IPS-15b (cell line): ENCODE measurements at regions not wholly inside any gene's neighbourhood (a gene's known extent, or its start where the extent isn't known, plus 50 kb on each side); places are given as distances from the start of the nearest gene placed in this dataset.

Experiments
- H3K27me3 ChIP-seq: one replicate; pipeline ENCODE4 v1.6.1; 2013; ENCODE audit warnings: low read length; ENCODE audit not compliant: control insufficient read depth, insufficient read depth
- H3K36me3 ChIP-seq: one replicate; pipeline ENCODE4 v1.6.1; 2013; ENCODE audit warnings: low read length; ENCODE audit not compliant: control insufficient read depth, insufficient read depth
- H3K4me1 ChIP-seq: one replicate; pipeline ENCODE4 v1.6.1; 2013; ENCODE audit warnings: mild to moderate bottlenecking, low read length; ENCODE audit not compliant: control insufficient read depth, insufficient read depth
- H3K4me3 ChIP-seq: one replicate; pipeline ENCODE4 v1.5.1; 2013; ENCODE audit warnings: low read depth, low read length
- H3K9ac ChIP-seq: one replicate; pipeline ENCODE4 v1.6.1; 2013; ENCODE audit warnings: low read depth, mild to moderate bottlenecking, low read length
- H3K9me3 ChIP-seq: one replicate; pipeline ENCODE4 v1.6.1; 2013; ENCODE audit warnings: mild to moderate bottlenecking, low read length; ENCODE audit not compliant: control insufficient read depth, insufficient read depth

DNA sequence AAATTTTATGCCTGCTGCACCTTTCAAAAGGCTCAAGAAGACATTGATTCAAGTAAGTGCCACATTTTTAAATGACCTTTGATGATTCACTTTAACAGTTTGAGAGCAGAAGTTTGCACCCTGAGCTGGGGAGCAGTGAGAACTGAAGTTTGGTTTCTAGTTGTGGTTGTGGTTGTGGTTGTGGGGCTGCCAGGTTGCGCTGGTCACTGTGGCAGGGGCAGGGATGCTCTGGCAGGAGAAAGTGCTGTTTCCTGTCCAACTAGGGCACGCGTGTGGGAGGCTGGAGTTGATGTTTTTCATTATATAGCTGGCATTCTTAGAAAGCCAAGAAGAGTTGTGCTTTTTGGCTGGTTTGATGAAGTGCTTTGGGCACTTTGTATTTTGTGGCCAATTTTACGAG, 339.7 kb upstream of the NR2F2 start:
- H3K9ac ChIP-seq, result no peak overlapping the region
- H3K9me3 ChIP-seq, result no peaks in the 10 kb centered on the region
- no peaks in the 10 kb centered on the region for H3K36me3 ChIP-seq
- peaks cover 3% of the 10 kb centered on the region for H3K4me1 ChIP-seq
- no peak overlapping the region for H3K4me3 ChIP-seq
- no peaks in the 10 kb centered on the region for H3K27me3 ChIP-seq

DNA sequence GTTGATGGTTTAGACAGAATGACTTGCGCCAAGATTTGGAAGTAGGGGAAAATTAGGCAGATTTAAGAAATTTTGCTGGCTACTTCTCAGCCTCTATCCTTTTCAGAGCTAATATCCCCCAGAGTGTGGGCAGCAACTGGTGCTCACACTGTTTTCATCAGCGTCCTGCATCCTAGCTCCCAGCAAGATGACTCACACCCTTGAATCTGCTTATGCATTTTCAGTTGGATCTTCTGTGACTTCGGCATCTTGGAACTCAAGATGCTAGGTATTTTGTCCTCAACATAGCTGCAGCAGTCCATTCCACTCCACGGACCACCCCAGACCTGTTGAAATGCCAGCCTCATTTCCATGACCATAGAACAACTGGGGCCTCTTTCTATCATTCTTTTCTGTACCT, 336.1 kb upstream of the NR2F2 start:
- no peaks in the 10 kb centered on the region for H3K4me1 ChIP-seq
- H3K27me3 ChIP-seq, result no peaks in the 10 kb centered on the region

DNA sequence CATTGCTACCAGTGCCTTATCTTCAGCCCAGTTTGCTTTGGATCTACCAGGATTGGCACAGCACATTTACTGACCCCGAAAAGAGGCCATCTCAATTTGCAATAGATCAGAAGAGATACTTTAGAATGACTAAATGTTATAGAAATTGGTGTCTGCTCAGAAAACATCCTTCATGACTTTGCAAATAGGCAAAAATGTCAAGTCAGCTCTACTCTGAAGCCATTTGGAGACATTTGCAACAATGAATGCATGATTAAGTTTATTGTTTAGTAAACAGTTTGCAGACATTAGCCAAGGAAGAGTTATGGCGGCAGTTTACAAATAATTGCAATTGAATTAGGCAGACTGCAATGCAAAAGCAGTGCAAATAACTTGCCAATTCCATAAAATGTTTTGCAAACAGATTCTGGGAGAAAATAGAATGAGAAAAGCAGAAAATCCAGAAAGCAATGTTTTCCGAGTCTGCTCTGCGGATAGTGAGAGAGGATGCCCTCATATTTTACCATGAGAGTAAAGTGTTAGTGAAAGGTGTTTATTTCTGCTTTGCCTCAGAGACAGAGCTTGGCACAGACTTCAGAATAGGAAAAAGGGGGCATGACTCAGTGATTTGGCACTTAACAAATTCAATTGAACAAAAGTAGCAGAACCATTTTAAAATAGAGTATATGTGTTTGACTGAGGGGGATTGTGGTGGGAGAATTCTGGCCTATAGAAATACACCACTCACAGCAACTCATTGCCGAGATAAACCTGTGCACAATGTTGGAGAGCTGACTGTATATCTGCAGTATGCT, 334.9 kb upstream of the NR2F2 start:
- Histone ChIP-seq H3K4me1 (no peaks in the 10 kb centered on the region), H3K9ac (no peak overlapping the region), H3K9me3 (no peaks in the 10 kb centered on the region), H3K36me3 (no peaks in the 10 kb centered on the region), H3K27me3 (no peaks in the 10 kb centered on the region), H3K4me3 (no peak overlapping the region)

More for the DNA sequence above, 336.1 kb upstream of the NR2F2 start:
- H3K4me3 ChIP-seq, result no peak overlapping the region
- no peaks in the 10 kb centered on the region for H3K36me3 ChIP-seq
- H3K9ac ChIP-seq, result no peak overlapping the region
- H3K9me3 ChIP-seq, result no peaks in the 10 kb centered on the region

DNA sequence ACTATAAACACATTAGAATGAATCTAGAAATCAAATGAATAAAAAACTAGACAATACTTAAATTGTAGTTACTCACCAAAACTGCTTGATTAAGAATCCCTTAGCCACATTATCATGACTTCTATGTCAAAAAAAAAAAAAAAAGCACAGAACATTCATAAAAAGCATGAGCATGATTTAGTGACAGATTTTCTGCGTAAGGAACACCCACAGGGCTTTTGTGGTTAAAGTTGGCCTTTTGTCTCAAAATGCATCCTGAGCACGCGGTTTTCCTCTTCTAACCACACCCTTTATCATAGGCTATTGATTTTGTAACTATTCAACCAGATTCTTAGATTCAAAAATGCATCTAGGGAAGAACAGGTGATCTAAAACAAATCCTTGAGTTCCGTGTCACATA, 334.0 kb upstream of the NR2F2 start:
- Histone ChIP-seq H3K36me3 (no peaks in the 10 kb centered on the region), H3K27me3 (no peaks in the 10 kb centered on the region), H3K9ac (no peak overlapping the region), H3K4me1 (no peaks in the 10 kb centered on the region), H3K4me3 (no peak overlapping the region), H3K9me3 (no peaks in the 10 kb centered on the region)

DNA sequence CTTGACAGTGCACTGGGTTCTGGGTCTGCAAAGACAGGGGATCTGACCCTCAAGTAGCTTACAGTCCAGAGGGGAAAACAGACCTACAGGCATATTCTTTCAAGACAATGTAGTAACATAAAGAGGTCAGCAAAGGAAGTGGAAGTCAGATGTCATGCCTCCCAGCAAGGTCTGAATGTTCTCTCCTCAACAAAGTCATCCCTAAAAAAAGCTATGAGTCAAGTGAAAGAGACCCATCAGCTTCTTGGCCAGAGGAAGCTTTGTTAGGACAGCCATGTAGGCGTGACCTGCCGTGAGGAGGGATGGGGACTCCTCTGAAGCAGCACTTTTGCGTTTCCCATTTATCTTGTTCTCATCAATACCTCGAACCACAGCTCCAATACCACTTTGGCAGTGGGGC, 331.6 kb upstream of the NR2F2 start:
- Histone ChIP-seq H3K27me3 (no peaks in the 10 kb centered on the region), H3K36me3 (no peaks in the 10 kb centered on the region), H3K4me1 (no peaks in the 10 kb centered on the region), H3K9ac (no peak overlapping the region), H3K9me3 (no peaks in the 10 kb centered on the region), H3K4me3 (no peak overlapping the region)

DNA sequence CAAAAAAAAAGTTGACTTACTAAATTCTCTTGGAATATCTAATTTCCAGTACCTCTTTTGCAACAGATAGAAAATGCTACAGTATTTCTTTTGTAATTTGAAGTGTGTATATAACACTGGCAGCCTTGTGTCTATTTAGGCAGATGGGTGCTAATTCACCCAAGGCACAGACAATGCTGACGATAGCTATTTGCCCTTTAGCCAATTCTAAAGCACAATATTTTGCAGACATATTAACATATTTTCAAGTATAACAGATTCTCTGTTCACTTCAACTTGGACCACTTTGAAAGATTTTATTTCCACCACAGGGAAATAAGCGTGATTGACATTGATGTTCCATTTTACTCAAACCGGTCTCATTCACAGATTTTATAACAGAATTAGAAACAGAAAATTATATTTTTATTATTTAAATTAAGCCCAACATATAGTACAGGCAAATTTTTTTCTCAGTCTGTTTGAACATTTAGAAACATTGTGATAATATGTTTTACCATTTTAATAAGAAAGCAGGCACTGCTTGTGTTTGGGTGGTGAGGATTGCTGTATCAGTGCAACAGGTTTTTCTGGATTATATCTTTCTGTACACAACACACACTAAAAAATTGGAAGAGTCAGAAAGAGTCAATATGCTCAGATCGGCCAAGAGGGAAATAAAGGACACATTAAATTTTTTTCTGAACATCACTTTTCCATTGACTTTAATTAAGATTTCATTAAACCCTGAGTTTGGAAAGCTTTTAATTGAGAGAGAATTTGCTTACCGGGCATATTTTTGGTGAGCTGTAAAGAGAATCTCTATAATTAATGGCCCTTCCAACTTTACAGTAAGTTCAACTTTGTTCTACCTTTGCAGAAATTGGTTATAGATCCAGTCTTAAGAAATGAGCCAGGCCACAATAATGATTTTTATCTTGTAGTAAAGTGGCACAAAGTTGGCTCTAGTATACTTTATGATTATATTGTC, 327.3 kb upstream of the NR2F2 start:
- no peaks in the 10 kb centered on the region for H3K27me3 ChIP-seq
- no peak overlapping the region for H3K9ac ChIP-seq
- no peaks in the 10 kb centered on the region for H3K4me1 ChIP-seq
- H3K4me3 ChIP-seq, result no peak overlapping the region
- no peaks in the 10 kb centered on the region for H3K9me3 ChIP-seq
- no peaks in the 10 kb centered on the region for H3K36me3 ChIP-seq

DNA sequence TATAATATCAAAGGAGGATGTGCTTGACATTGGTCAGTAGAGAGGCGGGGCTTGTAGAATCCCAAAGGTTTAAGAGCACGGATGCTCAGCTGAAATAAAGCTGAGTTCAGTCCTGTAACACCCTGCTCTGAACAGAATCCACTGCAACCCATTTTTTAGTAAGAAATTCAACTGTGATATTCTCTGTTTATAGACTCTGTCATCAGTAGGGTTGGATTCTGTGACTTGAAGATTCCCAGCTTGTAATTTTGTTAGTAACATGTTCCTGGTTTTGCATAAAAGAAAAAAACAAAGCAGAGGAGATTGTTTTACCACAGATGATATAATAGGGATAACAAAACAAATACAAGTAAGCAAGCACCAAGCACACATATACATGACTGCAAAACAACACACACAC, 324.6 kb upstream of the NR2F2 start:
- Histone ChIP-seq H3K9ac (no peak overlapping the region), H3K4me1 (no peaks in the 10 kb centered on the region), H3K4me3 (no peak overlapping the region), H3K36me3 (no peaks in the 10 kb centered on the region), H3K27me3 (no peaks in the 10 kb centered on the region), H3K9me3 (no peaks in the 10 kb centered on the region)

DNA sequence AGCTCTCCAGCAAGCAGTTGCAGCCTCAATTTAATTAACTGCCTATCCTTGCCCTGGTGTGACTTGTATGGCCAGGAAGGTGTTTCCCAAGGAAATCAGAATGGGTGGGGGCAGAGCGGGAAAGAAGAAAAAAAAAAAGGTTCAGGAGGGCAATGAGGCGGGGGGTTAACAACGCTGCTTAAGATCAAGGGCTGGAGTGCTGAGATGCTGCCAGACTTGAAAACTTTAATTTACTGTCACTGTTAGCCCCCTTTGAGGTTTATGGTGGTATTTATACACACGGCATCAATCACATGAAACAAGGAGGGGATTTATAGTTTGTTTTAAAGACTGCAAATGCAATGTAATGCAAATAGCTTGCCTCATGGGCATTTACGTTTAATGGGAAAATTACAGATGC, 319.4 kb upstream of the NR2F2 start:
- Histone ChIP-seq H3K4me3 (no peak overlapping the region), H3K27me3 (no peaks in the 10 kb centered on the region), H3K36me3 (no peaks in the 10 kb centered on the region), H3K9me3 (no peaks in the 10 kb centered on the region), H3K4me1 (no peaks in the 10 kb centered on the region), H3K9ac (no peak overlapping the region)

DNA sequence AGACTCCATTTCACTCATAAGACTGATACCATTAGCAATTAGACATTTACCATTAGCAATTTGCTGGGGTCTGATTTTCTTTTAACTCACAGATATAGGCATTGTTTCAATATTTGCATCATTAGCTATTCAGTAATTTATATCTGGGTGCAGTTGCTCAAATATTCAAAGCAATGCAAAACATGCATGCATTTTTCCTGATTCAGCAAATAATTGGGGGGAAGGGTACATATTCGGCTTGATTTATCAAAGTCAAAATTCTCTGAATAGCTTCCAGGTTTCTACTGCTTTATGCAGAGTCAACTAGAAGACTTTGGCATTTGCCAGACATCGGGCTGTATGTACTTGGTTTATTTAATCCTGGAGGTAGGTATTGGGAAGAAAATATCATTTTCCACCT, 315.6 kb upstream of the NR2F2 start:
- no peak overlapping the region for H3K4me3 ChIP-seq
- no peaks in the 10 kb centered on the region for H3K27me3 ChIP-seq
- H3K4me1 ChIP-seq, result no peaks in the 10 kb centered on the region
- no peaks in the 10 kb centered on the region for H3K36me3 ChIP-seq
- no peak overlapping the region for H3K9ac ChIP-seq
- no peaks in the 10 kb centered on the region for H3K9me3 ChIP-seq

DNA sequence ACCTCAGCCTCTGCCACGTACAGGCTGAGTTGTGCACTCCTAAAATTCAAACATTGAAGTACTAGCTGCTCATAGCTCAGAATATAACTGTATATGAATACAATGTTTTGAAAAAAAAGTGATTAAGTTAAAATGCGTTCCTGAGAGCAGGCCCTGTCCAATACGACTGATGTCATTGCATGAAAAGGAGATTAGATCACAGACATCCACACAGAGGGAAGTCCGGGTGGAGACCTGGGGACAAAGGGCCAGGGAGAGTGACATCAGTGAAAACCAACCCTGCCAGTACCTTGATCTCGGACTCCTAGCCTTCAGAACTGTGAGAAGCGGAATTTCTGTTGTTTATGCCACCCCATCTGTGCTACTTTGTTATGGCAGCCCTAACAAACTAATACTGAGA, 311.4 kb upstream of the NR2F2 start:
- Histone ChIP-seq H3K9me3 (no peaks in the 10 kb centered on the region), H3K4me1 (no peaks in the 10 kb centered on the region), H3K27me3 (no peaks in the 10 kb centered on the region), H3K9ac (no peak overlapping the region), H3K36me3 (no peaks in the 10 kb centered on the region), H3K4me3 (no peak overlapping the region)

DNA sequence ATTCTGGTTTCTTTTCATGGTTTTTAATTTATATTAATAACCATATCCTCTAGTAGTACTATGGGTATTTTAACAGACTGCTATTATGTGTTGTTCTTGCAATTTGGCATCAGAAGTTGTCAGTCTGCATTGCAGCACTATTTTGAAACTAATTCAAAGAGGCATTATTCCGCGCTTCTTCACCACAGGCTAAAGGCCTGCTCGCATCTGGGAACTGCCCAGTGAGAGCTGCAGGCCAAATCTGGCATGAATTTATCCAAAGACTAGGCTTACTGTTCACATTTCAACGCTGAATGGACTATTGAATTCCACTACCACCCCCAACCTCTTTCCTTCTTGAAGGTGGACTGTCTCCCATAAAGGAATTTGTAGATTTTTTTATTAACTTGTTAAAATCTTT, 310.4 kb upstream of the NR2F2 start:
- no peak overlapping the region for H3K9ac ChIP-seq
- H3K9me3 ChIP-seq, result no peaks in the 10 kb centered on the region
- no peaks in the 10 kb centered on the region for H3K36me3 ChIP-seq
- H3K27me3 ChIP-seq, result no peaks in the 10 kb centered on the region
- H3K4me3 ChIP-seq, result no peak overlapping the region
- no peaks in the 10 kb centered on the region for H3K4me1 ChIP-seq

DNA sequence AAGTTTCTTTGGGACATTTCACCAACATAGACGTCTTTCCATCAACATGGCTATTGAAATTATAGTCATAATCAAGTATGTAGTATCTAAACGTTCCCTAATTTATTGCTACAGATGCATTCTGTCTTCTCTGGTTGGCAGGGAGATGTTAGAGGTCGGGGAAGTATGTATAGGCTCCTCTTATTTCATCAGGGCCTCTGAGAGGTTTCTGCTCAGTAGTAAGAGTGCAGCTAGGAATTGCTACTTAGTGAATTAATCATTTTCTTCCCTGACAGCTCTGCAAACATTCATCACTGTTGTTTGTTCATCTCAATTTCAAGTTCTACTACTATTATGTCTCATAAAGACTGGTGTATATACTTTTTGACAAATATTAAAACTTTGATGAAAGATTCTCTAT, 309.7 kb upstream of the NR2F2 start:
- Histone ChIP-seq H3K9ac (no peak overlapping the region), H3K4me1 (no peaks in the 10 kb centered on the region), H3K27me3 (no peaks in the 10 kb centered on the region), H3K36me3 (no peaks in the 10 kb centered on the region), H3K9me3 (no peaks in the 10 kb centered on the region), H3K4me3 (no peak overlapping the region)
